Nephron (organoid): ENCODE measurements at regions not wholly inside any gene's neighbourhood (a gene's known extent, or its start where the extent isn't known, plus 50 kb on each side); places are given as distances from the start of the nearest gene placed in this dataset.
A peak's percentile ranks its signal among the peaks of the same experiment; 100 is the strongest.

ENCODE experiments used
- H3K27ac Mint-ChIP-seq, 3 experiments: 2 replicates each; pipeline ENCODE4 v1.8.0; 2020; ENCODE audit warnings: mixed read lengths in 3 of 3, mild to moderate bottlenecking in 2 of 3, moderate library complexity in 1 of 3
- H3K27me3 Mint-ChIP-seq: 2 replicates; pipeline ENCODE4 v1.8.0; 2021; ENCODE audit warnings: low read depth, mild to moderate bottlenecking, moderate library complexity, mixed read lengths
- H3K36me3 Mint-ChIP-seq: 2 replicates; pipeline ENCODE4 v1.8.0; 2020; ENCODE audit warnings: low read depth, mixed read lengths
- H3K4me1 Mint-ChIP-seq: 2 replicates; pipeline ENCODE4 v1.8.0; 2020; ENCODE audit warnings: mixed read lengths
- H3K4me3 Mint-ChIP-seq, 3 experiments: 2 replicates each; pipeline ENCODE4 v1.8.0; 2020; ENCODE audit warnings: mild to moderate bottlenecking in 3 of 3, mixed read lengths in 3 of 3, moderate library complexity in 2 of 3
- H3K9me3 Mint-ChIP-seq: 2 replicates; pipeline ENCODE4 v1.8.0; 2020; ENCODE audit warnings: mixed read lengths
- CTCF ChIP-seq, 3 experiments: fragments of 200-600 bp; sonication (generic); IDR thresholded peaks; one replicate each; pipeline ENCODE4 v1.5.0; 2021; ENCODE audit warnings: antibody characterized with exemption in 3 of 3; ENCODE audit not compliant: unreplicated experiment in 3 of 3

DNA sequence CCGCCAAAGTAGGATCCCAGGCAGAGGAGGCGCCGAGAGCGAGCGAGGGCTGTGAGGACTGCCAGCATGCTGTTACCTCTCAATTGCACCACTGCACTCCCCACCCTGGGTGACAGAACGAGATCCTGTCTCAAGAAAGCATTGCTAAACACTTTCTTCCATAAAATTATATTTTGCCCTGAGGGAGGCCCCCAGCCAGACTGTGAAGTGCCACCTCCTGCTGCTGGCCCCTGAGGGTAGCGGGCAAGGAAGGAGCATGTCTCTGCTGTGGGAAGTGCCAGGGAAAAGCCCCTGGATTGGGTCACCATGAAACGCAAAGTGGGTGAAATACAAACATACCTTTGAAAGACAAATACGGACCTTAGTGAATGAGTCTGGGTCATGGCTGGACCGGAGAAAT lies 78.0 kb upstream of the AMZ2 start:
- Mint-ChIP-seq H3K27me3 (peaks cover 10% of the 10 kb centered on the region), H3K36me3 (no peaks in the 10 kb centered on the region), H3K9me3 (no peaks in the 10 kb centered on the region), H3K4me3 (no peak overlapping the region), H3K4me1 (no peaks in the 10 kb centered on the region), H3K27ac (no peak overlapping the region)
- no peak for TF ChIP-seq CTCF (IDR thresholded peaks at IDR 0.05; ENCODE audit: unreplicated experiment in 3 of 3)

DNA sequence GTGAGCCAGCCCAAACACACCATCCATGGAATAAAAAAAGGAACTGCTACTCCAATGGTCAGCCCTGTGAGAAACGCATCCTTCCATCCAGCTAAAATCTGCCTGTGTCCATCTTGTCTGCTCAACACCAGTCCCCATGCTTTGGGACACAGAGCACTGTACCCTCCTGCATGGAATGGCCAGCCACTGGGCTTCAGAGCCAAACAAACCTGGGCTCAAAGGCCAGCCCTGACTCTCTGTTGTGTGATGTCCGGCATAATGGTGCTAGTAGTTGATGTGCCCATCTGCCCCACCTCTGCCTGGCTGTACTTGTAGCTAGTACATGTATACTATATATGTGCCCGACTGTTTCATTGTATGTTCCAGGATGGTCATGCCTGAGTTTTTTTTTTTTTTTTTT lies 77.6 kb upstream of the AMZ2 start:
- peaks cover 7% of the 10 kb centered on the region for H3K27me3 Mint-ChIP-seq
- no peak overlapping the region for H3K4me3 Mint-ChIP-seq
- H3K4me1 Mint-ChIP-seq, result no peaks in the 10 kb centered on the region
- no peaks in the 10 kb centered on the region for H3K36me3 Mint-ChIP-seq
- no peak overlapping the region for H3K27ac Mint-ChIP-seq
- H3K9me3 Mint-ChIP-seq, result no peaks in the 10 kb centered on the region
- TF ChIP-seq CTCF (IDR thresholded peaks at IDR 0.05; ENCODE audit: unreplicated experiment in 3 of 3), result no peak

GRCh38 chr17:68172461-68172954 lies 75.3 kb upstream of the AMZ2 start:
- H3K4me3 Mint-ChIP-seq, result no peak overlapping the region
- H3K27ac Mint-ChIP-seq, result no peak overlapping the region
- H3K36me3 Mint-ChIP-seq, result peaks cover 4% of the 10 kb centered on the region
- H3K9me3 Mint-ChIP-seq, result no peaks in the 10 kb centered on the region
- H3K4me1 Mint-ChIP-seq, result no peaks in the 10 kb centered on the region
- H3K27me3 Mint-ChIP-seq, result peaks cover 7% of the 10 kb centered on the region
- TF ChIP-seq CTCF (IDR thresholded peaks at IDR 0.05; ENCODE audit: unreplicated experiment in 3 of 3), result peak; percentile 88 to 94 (median 94)

DNA sequence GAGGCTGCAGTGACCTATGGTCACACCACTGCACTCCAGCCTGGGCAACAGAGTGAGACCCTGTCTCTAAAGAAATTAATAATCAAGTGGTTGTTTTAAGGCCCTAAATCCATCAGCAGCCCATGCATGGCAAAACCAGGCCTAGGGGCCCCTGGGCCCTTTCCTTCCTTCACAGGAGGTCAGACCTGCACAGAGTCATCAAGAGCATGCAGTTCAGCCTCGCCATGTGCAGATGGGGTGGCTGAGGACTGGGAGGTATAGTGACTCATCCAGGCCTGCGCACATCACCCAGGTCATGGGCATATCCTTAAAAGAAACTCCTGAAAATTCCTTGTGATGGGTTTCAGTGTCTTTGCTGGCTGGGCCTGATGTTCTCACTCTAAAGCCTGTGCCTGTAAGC lies 72.4 kb upstream of the AMZ2 start:
- Mint-ChIP-seq H3K9me3 (no peaks in the 10 kb centered on the region), H3K36me3 (peaks cover 4% of the 10 kb centered on the region), H3K4me3 (no peak overlapping the region), H3K27ac (no peak overlapping the region), H3K27me3 (peaks cover 7% of the 10 kb centered on the region), H3K4me1 (no peaks in the 10 kb centered on the region)
- TF ChIP-seq CTCF (IDR thresholded peaks at IDR 0.05; ENCODE audit: unreplicated experiment in 3 of 3), result no peak

DNA sequence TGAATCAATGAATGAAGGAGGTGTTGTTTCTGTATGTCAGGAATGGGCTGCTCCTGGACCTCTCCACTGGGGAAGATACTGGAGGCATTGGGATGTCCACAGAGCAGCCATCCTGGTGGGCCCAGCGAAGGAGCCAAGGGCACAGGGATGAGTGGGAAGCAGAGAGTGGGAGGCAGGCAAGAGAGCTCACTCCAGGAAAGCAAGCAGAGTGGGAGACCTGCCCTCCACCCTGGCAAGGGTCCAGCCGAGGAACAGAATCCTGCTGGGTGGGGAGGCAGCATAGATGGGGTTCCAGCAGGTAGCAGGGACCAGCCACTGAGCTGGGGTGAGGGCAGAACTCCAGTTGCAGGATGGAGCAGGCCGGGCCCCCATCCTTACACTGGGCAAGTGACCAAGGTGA lies 71.9 kb upstream of the AMZ2 start:
- no peaks in the 10 kb centered on the region for H3K4me1 Mint-ChIP-seq
- H3K27me3 Mint-ChIP-seq, result peaks cover 7% of the 10 kb centered on the region
- no peak for TF ChIP-seq CTCF (IDR thresholded peaks at IDR 0.05; ENCODE audit: unreplicated experiment in 3 of 3)
- H3K36me3 Mint-ChIP-seq, result peaks cover 4% of the 10 kb centered on the region
- no peak overlapping the region for H3K27ac Mint-ChIP-seq
- no peaks in the 10 kb centered on the region for H3K9me3 Mint-ChIP-seq
- no peak overlapping the region for H3K4me3 Mint-ChIP-seq

DNA sequence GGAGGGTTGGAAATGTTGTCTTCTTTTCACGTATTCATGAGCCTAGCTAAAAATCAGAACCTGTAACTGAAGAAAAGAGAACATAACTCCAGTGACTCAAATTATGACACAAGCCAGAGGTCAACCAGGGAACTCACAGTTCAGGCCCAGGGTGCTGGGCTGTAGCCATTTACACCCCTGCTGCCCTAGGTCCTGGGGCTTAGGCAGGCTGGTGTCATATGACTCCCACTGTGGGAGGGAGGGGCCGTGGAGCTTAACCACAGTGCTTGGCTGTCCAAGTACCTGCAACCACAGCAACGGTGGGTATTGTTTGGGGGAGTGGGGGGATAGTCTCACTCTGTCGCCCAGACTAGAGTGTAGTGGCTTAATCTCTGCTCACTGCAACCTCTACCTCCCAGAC lies 71.1 kb upstream of the AMZ2 start:
- TF ChIP-seq CTCF (IDR thresholded peaks at IDR 0.05; ENCODE audit: unreplicated experiment in 3 of 3), result no peak
- H3K9me3 Mint-ChIP-seq, result no peaks in the 10 kb centered on the region
- H3K4me1 Mint-ChIP-seq, result no peaks in the 10 kb centered on the region
- no peak overlapping the region for H3K4me3 Mint-ChIP-seq
- H3K36me3 Mint-ChIP-seq, result peaks cover 4% of the 10 kb centered on the region
- no peak overlapping the region for H3K27ac Mint-ChIP-seq
- peaks cover 7% of the 10 kb centered on the region for H3K27me3 Mint-ChIP-seq
